Parathyroid adenoma (tissue), 2 donors: ENCODE measurements at regions not wholly inside any gene's neighbourhood (a gene's known extent, or its start where the extent isn't known, plus 50 kb on each side); places are given as distances from the start of the nearest gene placed in this dataset.

Source experiments
- H2AFZ ChIP-seq: fragments of 300-600 bp; sonication (generic); one replicate; pipeline ENCODE4 v1.7.0; 2017; ENCODE audit warnings: antibody characterized with exemption, mild to moderate bottlenecking
- H3K27ac ChIP-seq: fragments of 300-600 bp; sonication (generic); one replicate; pipeline ENCODE4 v1.7.0; 2017
- H3K27me3 ChIP-seq: fragments of 300-600 bp; sonication (generic); one replicate; pipeline ENCODE4 v1.7.0; 2017; ENCODE audit warnings: low read length; ENCODE audit not compliant: control insufficient read depth, insufficient read depth
- H3K36me3 ChIP-seq: fragments of 300-600 bp; sonication (generic); one replicate; pipeline ENCODE4 v1.7.0; 2017; ENCODE audit warnings: low read length; ENCODE audit not compliant: control insufficient read depth, insufficient read depth
- H3K4me1 ChIP-seq: fragments of 300-600 bp; sonication (generic); one replicate; pipeline ENCODE4 v1.7.0; 2017; ENCODE audit warnings: control low read depth
- H3K4me2 ChIP-seq: fragments of 300-600 bp; sonication (generic); one replicate; pipeline ENCODE4 v1.7.0; 2017; ENCODE audit warnings: low read length
- H3K4me3 ChIP-seq: fragments of 300-600 bp; sonication (generic); one replicate; pipeline ENCODE4 v1.7.0; 2017; ENCODE audit warnings: low read depth, low read length
- H3K79me2 ChIP-seq: fragments of 300-600 bp; sonication (generic); one replicate; pipeline ENCODE4 v1.7.0; 2017; ENCODE audit warnings: control low read depth
- H3K9ac ChIP-seq: fragments of 300-600 bp; sonication (generic); one replicate; pipeline ENCODE4 v1.7.0; 2017; ENCODE audit warnings: mild to moderate bottlenecking
- H3K9me3 ChIP-seq: fragments of 300-600 bp; sonication (generic); one replicate; pipeline ENCODE4 v1.7.0; 2017; ENCODE audit warnings: low read length; ENCODE audit not compliant: control insufficient read depth
- TF ChIP-seq, protein P1 (sequence below): fragments of 300-600 bp; sonication (generic); IDR thresholded peaks from one replicate; pipeline ENCODE4 v1.7.0; 2017; ENCODE audit warnings: antibody characterized with exemption, mild to moderate bottlenecking
- donor health status: primary hyperparathyroidism.

DNA sequence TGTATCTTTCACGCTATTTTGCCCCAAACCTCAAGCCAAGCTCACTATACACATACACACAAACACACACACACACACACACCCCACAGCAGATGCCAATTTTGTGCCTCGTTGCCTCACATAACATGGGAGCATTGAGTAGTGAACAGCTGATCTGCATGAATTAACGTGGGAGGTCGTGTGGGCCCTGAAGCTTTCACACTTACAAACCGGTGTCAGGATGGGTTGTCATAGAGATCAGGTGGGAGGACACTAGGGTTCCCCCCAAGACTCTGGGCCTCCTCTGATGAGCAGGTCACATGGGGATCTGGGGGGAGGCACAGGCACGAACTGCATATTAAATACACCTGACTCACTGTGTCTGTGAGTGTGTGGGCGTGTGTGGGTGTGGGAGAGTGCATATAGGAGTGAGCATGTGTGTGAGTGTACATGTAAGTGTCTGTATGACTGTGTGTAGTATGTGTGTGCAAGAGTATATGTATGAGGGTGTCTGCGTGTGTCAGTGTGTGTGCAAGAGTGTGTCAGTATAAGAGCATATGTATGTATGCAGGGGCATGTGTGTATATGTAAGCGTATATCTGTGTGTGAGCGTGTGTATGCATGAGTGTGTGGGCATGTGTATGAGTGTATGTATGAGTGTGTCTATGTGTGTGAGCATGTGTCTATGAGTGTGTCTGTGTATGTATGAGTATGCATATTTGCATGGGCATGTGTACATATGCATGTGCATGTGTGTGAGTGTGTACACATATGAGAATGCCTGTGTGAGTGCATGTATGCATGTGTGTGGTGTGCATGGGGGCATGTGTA, 370.4 kb downstream of the PREX1 start:
- H3K36me3 ChIP-seq = no peaks in the 10 kb centered on the region
- H3K4me3 ChIP-seq = no peak overlapping the region
- H2AFZ ChIP-seq = no peak overlapping the region
- H3K27me3 ChIP-seq = no peaks in the 10 kb centered on the region
- H3K79me2 ChIP-seq = no peaks in the 10 kb centered on the region
- H3K4me1 ChIP-seq = peaks cover 27% of the 10 kb centered on the region
- TF ChIP-seq, protein P1, sequence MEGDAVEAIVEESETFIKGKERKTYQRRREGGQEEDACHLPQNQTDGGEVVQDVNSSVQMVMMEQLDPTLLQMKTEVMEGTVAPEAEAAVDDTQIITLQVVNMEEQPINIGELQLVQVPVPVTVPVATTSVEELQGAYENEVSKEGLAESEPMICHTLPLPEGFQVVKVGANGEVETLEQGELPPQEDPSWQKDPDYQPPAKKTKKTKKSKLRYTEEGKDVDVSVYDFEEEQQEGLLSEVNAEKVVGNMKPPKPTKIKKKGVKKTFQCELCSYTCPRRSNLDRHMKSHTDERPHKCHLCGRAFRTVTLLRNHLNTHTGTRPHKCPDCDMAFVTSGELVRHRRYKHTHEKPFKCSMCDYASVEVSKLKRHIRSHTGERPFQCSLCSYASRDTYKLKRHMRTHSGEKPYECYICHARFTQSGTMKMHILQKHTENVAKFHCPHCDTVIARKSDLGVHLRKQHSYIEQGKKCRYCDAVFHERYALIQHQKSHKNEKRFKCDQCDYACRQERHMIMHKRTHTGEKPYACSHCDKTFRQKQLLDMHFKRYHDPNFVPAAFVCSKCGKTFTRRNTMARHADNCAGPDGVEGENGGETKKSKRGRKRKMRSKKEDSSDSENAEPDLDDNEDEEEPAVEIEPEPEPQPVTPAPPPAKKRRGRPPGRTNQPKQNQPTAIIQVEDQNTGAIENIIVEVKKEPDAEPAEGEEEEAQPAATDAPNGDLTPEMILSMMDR = no peak
- H3K4me2 ChIP-seq = no peak overlapping the region
- no peak overlapping the region for H3K27ac ChIP-seq
- H3K9me3 ChIP-seq = no peaks in the 10 kb centered on the region
- H3K9ac ChIP-seq = no peak overlapping the region

DNA sequence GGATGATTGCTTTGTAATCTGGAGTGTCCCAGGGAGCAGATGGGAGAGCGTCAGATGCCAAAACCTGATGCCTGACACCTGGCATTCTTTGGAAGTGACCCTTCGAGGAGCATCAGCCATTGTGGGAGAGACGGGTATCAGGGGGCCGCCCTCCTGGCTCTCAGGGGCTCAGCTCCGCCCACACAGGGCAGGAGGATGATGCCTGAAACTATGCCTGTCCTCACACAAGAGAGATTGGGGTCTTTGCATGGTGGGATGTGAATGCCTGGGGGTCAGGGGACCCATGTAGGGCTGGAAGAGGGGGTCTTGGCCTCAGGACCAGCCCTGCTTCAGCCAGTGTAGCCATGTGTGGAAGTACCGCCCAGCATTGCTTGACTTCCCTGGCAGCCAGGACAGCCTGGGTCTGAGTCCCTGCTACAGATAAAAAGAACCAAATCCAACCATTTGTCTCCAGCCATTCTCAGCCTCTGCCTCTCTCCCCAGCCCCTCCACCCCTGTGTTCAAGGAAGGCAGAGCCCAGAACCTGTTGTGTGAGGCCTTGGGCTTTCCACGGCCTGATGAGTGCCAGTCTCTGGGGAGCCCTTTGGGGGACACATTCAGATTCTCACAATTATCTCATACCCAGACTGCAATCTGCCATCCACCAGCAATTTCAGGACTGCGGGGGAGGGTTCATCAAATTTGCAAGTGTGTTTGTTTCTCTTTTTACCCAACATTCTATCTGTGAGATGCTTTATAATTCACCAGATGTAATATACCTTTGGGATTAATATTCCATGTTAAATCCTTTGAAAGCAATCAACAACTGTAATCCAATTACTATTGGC, 371.2 kb downstream of the PREX1 start:
- H3K27ac ChIP-seq = no peak overlapping the region
- H3K9ac ChIP-seq = no peak overlapping the region
- H3K4me3 ChIP-seq = no peak overlapping the region
- peak overlapping the region; percentile 66 for H2AFZ ChIP-seq
- peaks cover 23% of the 10 kb centered on the region for H3K4me1 ChIP-seq
- H3K4me2 ChIP-seq = peak overlapping the region; percentile 27
- no peaks in the 10 kb centered on the region for H3K27me3 ChIP-seq
- no peaks in the 10 kb centered on the region for H3K36me3 ChIP-seq
- no peaks in the 10 kb centered on the region for H3K79me2 ChIP-seq
- no peaks in the 10 kb centered on the region for H3K9me3 ChIP-seq
- TF ChIP-seq, protein P1 = no peak

DNA sequence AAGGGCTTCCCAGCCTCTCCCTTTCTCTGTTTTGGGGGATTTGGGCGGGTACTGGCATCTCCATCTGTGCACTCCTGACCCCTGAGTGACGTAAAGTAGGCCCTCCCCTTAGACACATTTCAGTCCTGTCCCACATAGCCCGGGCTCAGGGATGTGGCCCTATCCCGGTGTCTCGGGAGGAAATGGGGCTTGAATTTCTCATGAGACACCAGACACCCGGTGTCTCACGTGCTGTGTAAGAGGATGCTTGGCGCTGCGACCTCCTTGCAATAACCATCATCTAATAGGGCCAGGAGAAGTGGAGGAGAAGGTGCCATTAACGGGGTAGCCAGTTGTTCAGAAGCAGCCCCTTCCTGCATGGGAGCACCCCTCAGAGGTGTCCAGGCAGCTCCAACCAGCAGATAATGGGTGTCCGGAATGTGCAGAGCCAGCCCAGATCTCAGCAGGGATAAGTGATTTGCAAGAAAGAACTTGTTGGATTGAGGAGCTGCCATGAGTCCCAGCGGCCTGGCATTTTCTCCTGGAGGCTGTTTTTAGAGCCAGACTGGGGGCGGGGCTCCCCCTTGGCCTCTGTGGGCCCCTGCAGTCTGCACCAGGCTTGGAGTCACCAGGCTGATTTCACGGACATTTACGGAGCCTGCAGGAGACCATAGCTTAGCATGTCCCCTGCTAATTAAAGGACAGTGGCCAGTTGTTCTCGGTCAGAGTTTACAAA, 372.0 kb downstream of the PREX1 start:
- Histone ChIP-seq H3K4me1 (peaks cover 23% of the 10 kb centered on the region), H3K4me2 (peak overlapping the region; percentile 27), H3K4me3 (no peak overlapping the region), H3K9me3 (no peaks in the 10 kb centered on the region), H3K79me2 (no peaks in the 10 kb centered on the region), H3K27me3 (no peaks in the 10 kb centered on the region), H2AFZ (peak overlapping the region; percentile 66), H3K9ac (no peak overlapping the region), H3K27ac (no peak overlapping the region), H3K36me3 (no peaks in the 10 kb centered on the region)
- TF ChIP-seq, protein P1 = no peak

DNA sequence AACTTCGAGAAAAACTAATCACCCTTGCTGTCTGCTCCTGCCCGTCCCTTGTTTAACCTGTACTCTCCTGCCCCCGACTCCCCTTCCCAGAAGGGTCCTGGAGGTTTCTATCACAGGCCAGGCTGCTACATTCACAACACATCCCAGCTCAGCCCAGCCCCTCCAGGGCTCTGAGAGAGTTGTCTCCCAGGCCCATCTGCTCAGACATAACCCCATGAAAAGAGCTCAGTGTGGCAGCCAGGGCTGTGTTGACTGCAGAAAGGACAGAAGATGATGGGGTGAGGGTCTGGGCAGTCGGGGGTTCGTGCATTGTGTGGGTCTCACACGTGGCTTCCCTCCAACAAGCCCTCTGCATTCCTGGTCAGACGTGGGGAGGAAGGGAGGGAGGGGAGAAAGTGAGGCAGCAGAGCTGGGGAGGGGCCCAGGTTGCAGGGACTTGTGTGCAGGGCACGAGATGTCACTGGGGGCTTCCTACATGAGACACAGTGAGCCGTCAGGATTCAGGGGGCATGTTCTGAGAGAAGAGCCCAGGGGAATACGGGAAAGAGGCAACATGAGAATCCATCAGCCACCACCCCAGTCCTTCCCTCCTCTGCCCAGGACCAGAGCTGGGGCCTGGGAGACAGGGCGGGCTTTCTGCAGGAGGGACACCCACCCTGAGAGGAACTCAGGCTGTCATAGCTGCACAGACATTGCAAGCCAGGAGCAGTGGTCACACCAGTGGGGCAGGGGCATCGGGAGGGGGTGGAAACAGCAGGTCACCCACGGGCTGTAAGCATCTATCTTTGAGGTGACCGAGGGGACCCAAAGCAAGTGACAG, 372.9 kb downstream of the PREX1 start:
- Histone ChIP-seq H3K4me3 (no peak overlapping the region), H3K9me3 (no peaks in the 10 kb centered on the region), H3K4me1 (peaks cover 16% of the 10 kb centered on the region), H3K4me2 (no peak overlapping the region), H3K36me3 (no peaks in the 10 kb centered on the region), H3K27me3 (no peaks in the 10 kb centered on the region), H3K27ac (no peak overlapping the region), H3K9ac (no peak overlapping the region), H3K79me2 (no peaks in the 10 kb centered on the region), H2AFZ (no peak overlapping the region)
- TF ChIP-seq, protein P1 = no peak
